ENCODE measurements at regions not wholly inside any gene's neighbourhood (a gene's known extent, or its start where the extent isn't known, plus 50 kb on each side); places are given as distances from the start of the nearest gene placed in this dataset.

- TF ChIP-seq EP300 (IDR thresholded peaks at IDR 0.05; ENCODE audit: borderline replicate concordance in 1 of 2, control insufficient read depth in 1 of 2, low read depth in 2 of 2, low read length in 2 of 2) = no peak
- no peak for TF ChIP-seq CTCF (IDR thresholded peaks at IDR 0.05 in 2 of 3, conservative IDR thresholded peaks at IDR 0.05 in 1 of 3; ENCODE audit: control insufficient read depth in 2 of 3, extremely low read depth in 1 of 3, insufficient read depth in 1 of 3, low read depth in 3 of 3, low read length in 3 of 3)
- TF ChIP-seq POLR2A (IDR thresholded peaks at IDR 0.05; ENCODE audit: low read depth, low read length) = no peak
- TF ChIP-seq YY1 (IDR thresholded peaks at IDR 0.05; ENCODE audit: low read depth, low read length) = no peak
- TF ChIP-seq HDAC6 (IDR thresholded peaks at IDR 0.05; ENCODE audit: unreplicated experiment) = no peak
- no peak for TF ChIP-seq GABPA (IDR thresholded peaks at IDR 0.05; ENCODE audit: low read depth)
- TF ChIP-seq ATF2 (IDR thresholded peaks at IDR 0.05; ENCODE audit: low read length) = no peak
- no peak for TF ChIP-seq SRF (IDR thresholded peaks at IDR 0.05; ENCODE audit: low read depth in 2 of 2, low read length in 2 of 2)
- no peak for TF ChIP-seq PBX3 (IDR thresholded peaks at IDR 0.05; ENCODE audit: insufficient replicate concordance, low read depth, low read length)
- TF ChIP-seq ELK1 (IDR thresholded peaks at IDR 0.05; ENCODE audit: low read depth, low read length) = no peak
Observed at GRCh38 chr13:44236370-44236769, 137.3 kb upstream of the SERP2 start.

Measured in GM12878 (cell line).